ENCODE measurements at regions not wholly inside any gene's neighbourhood (a gene's known extent, or its start where the extent isn't known, plus 50 kb on each side); places are given as distances from the start of the nearest gene placed in this dataset.

- TF ChIP-seq CTCF (conservative IDR thresholded peaks at IDR 0.05; ENCODE audit: low read depth, low read length), result no peak
- no peak for TF ChIP-seq EZH2 (IDR thresholded peaks at IDR 0.05; ENCODE audit: low read length, unreplicated experiment)
These were observed 343.6 kb upstream of the MTNR1B start for GRCh38 chr11:92625894-92626293.
